C4-2B (cell line): ENCODE measurements at regions not wholly inside any gene's neighbourhood (a gene's known extent, or its start where the extent isn't known, plus 50 kb on each side); places are given as distances from the start of the nearest gene placed in this dataset.

Experiments used
- CTCF ChIP-seq: fragments of 450-650 bp; conservative IDR thresholded peaks from 2 replicates; pipeline ENCODE4 v1.5.1; 2017; ENCODE audit warnings: mild to moderate bottlenecking
- ZFX ChIP-seq: fragments of 450-650 bp; IDR thresholded peaks from 2 replicates; pipeline ENCODE4 v1.6.1; 2017

GRCh38 chr5:116980581-116980980, 406.0 kb upstream of the SEMA6A start:
- TF ChIP-seq CTCF (no peak), ZFX (no peak)
